ENCODE measurements at regions not wholly inside any gene's neighbourhood (a gene's known extent, or its start where the extent isn't known, plus 50 kb on each side); places are given as distances from the start of the nearest gene placed in this dataset.

DNA sequence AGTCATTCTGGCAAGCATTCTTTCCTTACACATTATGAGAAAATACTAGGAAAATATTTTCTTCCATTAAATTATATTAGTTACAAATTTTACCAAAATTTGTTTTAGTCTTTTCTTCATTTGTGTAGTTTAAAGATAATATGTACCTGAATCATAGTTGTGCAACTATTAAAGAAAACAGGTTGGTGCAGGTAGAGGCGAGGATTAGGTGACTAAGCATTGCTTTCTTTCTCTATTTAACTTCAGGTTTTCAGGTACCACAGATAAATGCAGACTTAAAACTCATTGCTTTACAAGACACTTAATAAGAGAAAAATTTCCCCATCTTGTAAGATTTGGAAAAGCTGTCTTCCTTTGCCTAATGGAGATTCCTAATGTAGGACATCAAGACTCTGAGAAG, 1175.5 kb upstream of the ADGRB3 start:
- no peaks in the 10 kb centered on the region for H3K4me1 Mint-ChIP-seq (ENCODE audit: low read depth)

DNA sequence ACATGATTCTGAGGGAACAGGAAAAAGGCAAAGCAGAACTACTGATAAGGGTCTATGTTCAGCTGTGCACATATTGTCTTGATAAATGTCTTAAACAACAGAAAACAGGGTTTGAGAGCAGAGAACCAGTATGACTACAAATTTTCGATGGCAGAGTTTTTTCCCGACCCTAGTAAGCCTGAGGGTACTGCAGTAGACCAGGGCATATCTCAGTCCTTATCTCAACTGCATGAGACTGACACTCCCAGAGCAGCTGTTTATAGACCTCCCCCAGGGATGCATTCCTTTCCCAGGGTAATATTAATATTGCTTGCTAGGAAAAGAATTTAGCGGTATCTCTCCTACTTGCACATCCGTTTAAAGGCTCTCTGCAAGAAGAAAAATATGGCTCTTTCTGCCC, 1176.8 kb upstream of the ADGRB3 start:
- Mint-ChIP-seq H3K4me1 (ENCODE audit: low read depth) (no peaks in the 10 kb centered on the region), H3K36me3 (ENCODE audit: low read depth) (no peaks in the 10 kb centered on the region), H3K4me3 (no peak overlapping the region), H3K9me3 (peaks cover 42% of the 10 kb centered on the region), H3K27me3 (ENCODE audit: insufficient read depth) (no peaks in the 10 kb centered on the region), H3K27ac (no peak overlapping the region)
- TF ChIP-seq, protein P1, sequence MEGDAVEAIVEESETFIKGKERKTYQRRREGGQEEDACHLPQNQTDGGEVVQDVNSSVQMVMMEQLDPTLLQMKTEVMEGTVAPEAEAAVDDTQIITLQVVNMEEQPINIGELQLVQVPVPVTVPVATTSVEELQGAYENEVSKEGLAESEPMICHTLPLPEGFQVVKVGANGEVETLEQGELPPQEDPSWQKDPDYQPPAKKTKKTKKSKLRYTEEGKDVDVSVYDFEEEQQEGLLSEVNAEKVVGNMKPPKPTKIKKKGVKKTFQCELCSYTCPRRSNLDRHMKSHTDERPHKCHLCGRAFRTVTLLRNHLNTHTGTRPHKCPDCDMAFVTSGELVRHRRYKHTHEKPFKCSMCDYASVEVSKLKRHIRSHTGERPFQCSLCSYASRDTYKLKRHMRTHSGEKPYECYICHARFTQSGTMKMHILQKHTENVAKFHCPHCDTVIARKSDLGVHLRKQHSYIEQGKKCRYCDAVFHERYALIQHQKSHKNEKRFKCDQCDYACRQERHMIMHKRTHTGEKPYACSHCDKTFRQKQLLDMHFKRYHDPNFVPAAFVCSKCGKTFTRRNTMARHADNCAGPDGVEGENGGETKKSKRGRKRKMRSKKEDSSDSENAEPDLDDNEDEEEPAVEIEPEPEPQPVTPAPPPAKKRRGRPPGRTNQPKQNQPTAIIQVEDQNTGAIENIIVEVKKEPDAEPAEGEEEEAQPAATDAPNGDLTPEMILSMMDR (IDR thresholded peaks at IDR 0.05) = no peak
- DNase-seq = no peak

More for the DNA sequence above, 1175.5 kb upstream of the ADGRB3 start:
- peaks cover 38% of the 10 kb centered on the region for H3K9me3 Mint-ChIP-seq
- no peak overlapping the region for H3K27ac Mint-ChIP-seq
- H3K27me3 Mint-ChIP-seq (ENCODE audit: insufficient read depth) = no peaks in the 10 kb centered on the region
- H3K4me3 Mint-ChIP-seq = no peak overlapping the region
- no peak for DNase-seq
- no peaks in the 10 kb centered on the region for H3K36me3 Mint-ChIP-seq (ENCODE audit: low read depth)
- TF ChIP-seq, protein P1 (IDR thresholded peaks at IDR 0.05) = no peak

DNA sequence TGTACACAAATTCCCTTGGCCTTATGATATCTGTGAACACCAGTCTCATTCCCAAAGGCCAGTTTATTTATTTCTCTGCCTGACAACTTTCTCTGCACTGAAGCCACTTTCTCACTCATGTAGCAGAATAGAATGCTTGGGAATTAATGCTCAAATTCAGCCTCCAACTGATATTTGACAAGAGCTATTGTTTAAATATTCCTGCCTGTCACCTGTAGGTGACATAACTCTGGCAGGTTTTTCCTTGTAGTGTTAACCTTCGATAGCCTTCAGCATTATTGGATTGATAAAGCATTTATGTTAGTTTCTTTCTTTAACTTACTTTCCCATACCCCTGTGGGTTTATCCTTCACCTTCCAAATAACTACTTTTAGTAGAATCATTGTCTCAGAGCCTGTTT, 1183.2 kb upstream of the ADGRB3 start:
- Mint-ChIP-seq H3K36me3 (ENCODE audit: low read depth) (no peaks in the 10 kb centered on the region), H3K9me3 (peaks cover 8% of the 10 kb centered on the region), H3K4me1 (ENCODE audit: low read depth) (no peaks in the 10 kb centered on the region), H3K4me3 (no peak overlapping the region), H3K27me3 (ENCODE audit: insufficient read depth) (no peaks in the 10 kb centered on the region), H3K27ac (no peak overlapping the region)
- TF ChIP-seq, protein P1 (IDR thresholded peaks at IDR 0.05) = no peak
- DNase-seq = no peak

- no peaks in the 10 kb centered on the region for H3K4me1 Mint-ChIP-seq (ENCODE audit: low read depth)
- no peak for DNase-seq
- H3K4me3 Mint-ChIP-seq = no peak overlapping the region
- no peak overlapping the region for H3K27ac Mint-ChIP-seq
- H3K27me3 Mint-ChIP-seq (ENCODE audit: insufficient read depth) = no peaks in the 10 kb centered on the region
- H3K9me3 Mint-ChIP-seq = peaks cover 16% of the 10 kb centered on the region
- H3K36me3 Mint-ChIP-seq (ENCODE audit: low read depth) = no peaks in the 10 kb centered on the region
- TF ChIP-seq, protein P1 (IDR thresholded peaks at IDR 0.05) = no peak
These were observed 1184.4 kb upstream of the ADGRB3 start for GRCh38 chr6:67450641-67451040.

DNA sequence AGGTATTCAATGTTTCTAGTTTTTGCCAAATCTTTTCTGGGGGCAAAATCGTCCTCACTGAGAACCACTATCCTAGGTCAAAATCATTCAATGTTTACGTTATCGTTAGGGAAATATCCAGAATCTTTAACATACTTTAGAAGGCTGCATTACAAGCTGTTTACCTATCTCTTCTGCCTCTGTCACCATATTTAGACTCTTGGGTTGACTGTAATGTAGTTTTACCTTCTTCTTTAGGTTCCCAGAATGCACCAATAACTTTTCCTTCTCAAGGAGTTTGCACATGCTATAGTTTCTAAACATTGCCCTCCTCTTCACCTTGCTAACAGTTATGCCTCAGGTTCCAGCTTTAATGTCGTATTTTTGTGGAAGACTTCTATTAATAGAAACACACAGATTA, 1185.5 kb upstream of the ADGRB3 start:
- no peak overlapping the region for H3K27ac Mint-ChIP-seq
- no peaks in the 10 kb centered on the region for H3K27me3 Mint-ChIP-seq (ENCODE audit: insufficient read depth)
- TF ChIP-seq, protein P1 (IDR thresholded peaks at IDR 0.05) = no peak
- peaks cover 18% of the 10 kb centered on the region for H3K9me3 Mint-ChIP-seq
- no peak overlapping the region for H3K4me3 Mint-ChIP-seq
- H3K36me3 Mint-ChIP-seq (ENCODE audit: low read depth) = no peaks in the 10 kb centered on the region
- no peak for DNase-seq
- no peaks in the 10 kb centered on the region for H3K4me1 Mint-ChIP-seq (ENCODE audit: low read depth)

DNA sequence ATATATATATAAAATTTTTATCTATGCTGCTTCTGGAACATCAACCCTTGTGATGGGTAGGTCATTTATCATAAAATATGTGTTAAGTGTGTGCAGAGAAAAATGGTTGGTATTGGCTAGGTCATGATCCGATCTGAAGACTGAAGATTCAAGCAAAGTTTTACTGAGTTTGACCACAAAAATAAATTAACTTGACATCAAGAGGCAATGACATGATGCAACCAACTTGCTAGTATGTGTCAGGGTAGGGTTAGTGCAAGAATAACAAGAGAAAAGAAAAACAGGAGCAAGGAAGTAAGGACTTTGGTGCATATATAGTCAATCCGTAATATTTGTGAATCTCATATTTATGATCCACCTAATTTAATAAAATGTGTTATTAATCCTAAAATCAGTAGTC, 1202.0 kb upstream of the ADGRB3 start:
- Mint-ChIP-seq H3K4me1 (ENCODE audit: low read depth) (no peaks in the 10 kb centered on the region), H3K27ac (no peak overlapping the region), H3K36me3 (ENCODE audit: low read depth) (no peaks in the 10 kb centered on the region), H3K4me3 (no peak overlapping the region), H3K27me3 (ENCODE audit: insufficient read depth) (no peaks in the 10 kb centered on the region), H3K9me3 (peaks cover 20% of the 10 kb centered on the region)
- DNase-seq = no peak
- TF ChIP-seq, protein P1 (IDR thresholded peaks at IDR 0.05) = no peak
